ENCODE measurements at regions not wholly inside any gene's neighbourhood (a gene's known extent, or its start where the extent isn't known, plus 50 kb on each side); places are given as distances from the start of the nearest gene placed in this dataset.

- CTCF ChIA-PET (ENCODE audit: low intra/inter-chr PET ratio, low total read pairs) = no interaction called here
- Histone ChIP-seq H3K79me2 (ENCODE audit: insufficient read depth, low read length) (no peaks in the 10 kb centered on the region), H3K27me3 (ENCODE audit: control insufficient read depth in 1 of 2, insufficient read depth in 2 of 2, low read length in 2 of 2) (peaks cover 0 to 23% of the 10 kb centered on the region in 2 experiments; a peak in 2 of 5 replicates), H3K4me2 (ENCODE audit: low read depth, low read length) (no peak overlapping the region), H3K36me3 (replicated peaks in 1 of 2; ENCODE audit: control insufficient read depth in 1 of 2, insufficient read depth in 2 of 2, low read length in 2 of 2) (no peaks in the 10 kb centered on the region), H3K9ac (ENCODE audit: insufficient read depth, low read depth, low read length) (no peak overlapping the region), H3K4me3 (replicated peaks in 1 of 3; ENCODE audit: insufficient read depth in 1 of 3, low read depth in 2 of 3, low read length in 3 of 3) (no peak overlapping the region), H3K4me1 (ENCODE audit: insufficient read depth, low read length) (no peaks in the 10 kb centered on the region), H3K27ac (ENCODE audit: extremely low read length, insufficient read depth, low read length) (no peak overlapping the region), H3K9me3 (ENCODE audit: low read length) (no peaks in the 10 kb centered on the region), H4K20me1 (ENCODE audit: insufficient read depth, low read length) (no peaks in the 10 kb centered on the region), H2AFZ (ENCODE audit: low read length) (no peak overlapping the region)
- in situ Hi-C loops (cut with HindIII; ENCODE audit: extremely low pct_ligation_motif_present, low pct_unique_long_range_greater_than_20kb) (no loop called here), intact Hi-C loops (cut with micrococcal nuclease; ENCODE audit: unreplicated experiment) (no loop called here)
- FAIRE-seq (no peak), DNase-seq (ENCODE audit: low spot score) (no peak), ATAC-seq (no peak)
- 34% methylated on average over 5 of the region's 6 CpGs for WGBS (ENCODE audit: low lambda C conversion rate)
- POLR2A ChIA-PET = no interaction called here
- BruUV-seq (replicated peaks) = no TSS peak
- TF ChIP-seq PAX8 (CRISPR knock-in tag; IDR thresholded peaks at IDR 0.05; ENCODE audit: borderline replicate concordance) (no peak), ZNF232 (CRISPR knock-in tag; IDR thresholded peaks at IDR 0.05; ENCODE audit: borderline replicate concordance) (no peak), HNRNPK (IDR thresholded peaks at IDR 0.05; ENCODE audit: low read depth, low read length, poor library complexity, severe bottlenecking) (no peak), ZNF274 (CRISPR knock-in tag; IDR thresholded peaks at IDR 0.05) (no peak), ZNF513 (CRISPR knock-in tag; conservative IDR thresholded peaks at IDR 0.05) (no peak), MLLT10 (CRISPR knock-in tag; IDR thresholded peaks at IDR 0.05) (no peak), AKNA (CRISPR knock-in tag; IDR thresholded peaks at IDR 0.05; ENCODE audit: borderline replicate concordance) (no peak), ZNF160 (CRISPR knock-in tag; IDR thresholded peaks at IDR 0.05) (no peak), SALL2 (CRISPR knock-in tag; IDR thresholded peaks at IDR 0.05) (no peak), IKZF5 (CRISPR knock-in tag; IDR thresholded peaks at IDR 0.05) (no peak), ZBTB4 (CRISPR knock-in tag; IDR thresholded peaks at IDR 0.05; ENCODE audit: borderline replicate concordance) (no peak), ZFP62 (CRISPR knock-in tag; IDR thresholded peaks at IDR 0.05) (no peak), SUZ12 (IDR thresholded peaks at IDR 0.05; ENCODE audit: low read depth, low read length) (no peak), MEIS2 (CRISPR knock-in tag; IDR thresholded peaks at IDR 0.05) (no peak)
These were observed 121.9 kb downstream of the WT1 start for GRCh38 chr11:32313477-32313876.
